ENCODE measurements at regions not wholly inside any gene's neighbourhood (a gene's known extent, or its start where the extent isn't known, plus 50 kb on each side); places are given as distances from the start of the nearest gene placed in this dataset.
A peak's percentile ranks its signal among the peaks of the same experiment; 100 is the strongest.

GRCh38 chr15:47397655-47398054 is 319.6 kb upstream of the SEMA6D start:
- no peak overlapping the region for H3K4me3 ChIP-seq (ENCODE audit: low read depth, low read length)
- no peak overlapping the region for H3K27ac ChIP-seq (ENCODE audit: low read depth, low read length)
- H3K9ac ChIP-seq (ENCODE audit: low read depth, low read length): no peak overlapping the region
- peaks cover 20% of the 10 kb centered on the region for H3K4me1 ChIP-seq (ENCODE audit: control insufficient read depth, insufficient read depth, low read length)
- no peaks in the 10 kb centered on the region for H3K9me3 ChIP-seq (ENCODE audit: control insufficient read depth, insufficient read depth, low read length)
- H3K36me3 ChIP-seq (ENCODE audit: control insufficient read depth, insufficient read depth, low read length): no peaks in the 10 kb centered on the region
- no peaks in the 10 kb centered on the region for H3K27me3 ChIP-seq (ENCODE audit: control insufficient read depth, insufficient read depth, low read length)

GRCh38 chr15:47398132-47398531 is 319.2 kb upstream of the SEMA6D start:
- Histone ChIP-seq H3K9ac (ENCODE audit: low read depth, low read length) (no peak overlapping the region), H3K27ac (ENCODE audit: low read depth, low read length) (no peak overlapping the region), H3K4me3 (ENCODE audit: low read depth, low read length) (no peak overlapping the region), H3K4me1 (ENCODE audit: control insufficient read depth, insufficient read depth, low read length) (peaks cover 19% of the 10 kb centered on the region), H3K36me3 (ENCODE audit: control insufficient read depth, insufficient read depth, low read length) (no peaks in the 10 kb centered on the region), H3K27me3 (ENCODE audit: control insufficient read depth, insufficient read depth, low read length) (no peaks in the 10 kb centered on the region), H3K9me3 (ENCODE audit: control insufficient read depth, insufficient read depth, low read length) (no peaks in the 10 kb centered on the region)

GRCh38 chr15:47398594-47398993 is 318.7 kb upstream of the SEMA6D start:
- Histone ChIP-seq H3K4me1 (ENCODE audit: control insufficient read depth, insufficient read depth, low read length) (peaks cover 14% of the 10 kb centered on the region), H3K27me3 (ENCODE audit: control insufficient read depth, insufficient read depth, low read length) (no peaks in the 10 kb centered on the region), H3K36me3 (ENCODE audit: control insufficient read depth, insufficient read depth, low read length) (no peaks in the 10 kb centered on the region), H3K9ac (ENCODE audit: low read depth, low read length) (no peak overlapping the region), H3K4me3 (ENCODE audit: low read depth, low read length) (no peak overlapping the region), H3K9me3 (ENCODE audit: control insufficient read depth, insufficient read depth, low read length) (no peaks in the 10 kb centered on the region), H3K27ac (ENCODE audit: low read depth, low read length) (no peak overlapping the region)

GRCh38 chr15:47399100-47399499 is 318.2 kb upstream of the SEMA6D start:
- no peak overlapping the region for H3K4me3 ChIP-seq (ENCODE audit: low read depth, low read length)
- H3K9me3 ChIP-seq (ENCODE audit: control insufficient read depth, insufficient read depth, low read length): no peaks in the 10 kb centered on the region
- no peaks in the 10 kb centered on the region for H3K36me3 ChIP-seq (ENCODE audit: control insufficient read depth, insufficient read depth, low read length)
- H3K27me3 ChIP-seq (ENCODE audit: control insufficient read depth, insufficient read depth, low read length): no peaks in the 10 kb centered on the region
- H3K27ac ChIP-seq (ENCODE audit: low read depth, low read length): no peak overlapping the region
- no peak overlapping the region for H3K9ac ChIP-seq (ENCODE audit: low read depth, low read length)
- peaks cover 9% of the 10 kb centered on the region for H3K4me1 ChIP-seq (ENCODE audit: control insufficient read depth, insufficient read depth, low read length)

GRCh38 chr15:47400603-47401002 is 316.7 kb upstream of the SEMA6D start:
- no peaks in the 10 kb centered on the region for H3K27me3 ChIP-seq (ENCODE audit: control insufficient read depth, insufficient read depth, low read length)
- no peaks in the 10 kb centered on the region for H3K36me3 ChIP-seq (ENCODE audit: control insufficient read depth, insufficient read depth, low read length)
- no peak overlapping the region for H3K27ac ChIP-seq (ENCODE audit: low read depth, low read length)
- H3K9ac ChIP-seq (ENCODE audit: low read depth, low read length): no peak overlapping the region
- H3K9me3 ChIP-seq (ENCODE audit: control insufficient read depth, insufficient read depth, low read length): no peaks in the 10 kb centered on the region
- no peak overlapping the region for H3K4me3 ChIP-seq (ENCODE audit: low read depth, low read length)
- peaks cover 8% of the 10 kb centered on the region; the same call in 1 of the 2 replicates for H3K4me1 ChIP-seq (ENCODE audit: control insufficient read depth, insufficient read depth, low read length)

GRCh38 chr15:47401427-47401826 is 315.9 kb upstream of the SEMA6D start:
- Histone ChIP-seq H3K4me1 (ENCODE audit: control insufficient read depth, insufficient read depth, low read length) (peaks cover 14% of the 10 kb centered on the region; the same call in 1 of the 2 replicates), H3K4me3 (ENCODE audit: low read depth, low read length) (no peak overlapping the region), H3K36me3 (ENCODE audit: control insufficient read depth, insufficient read depth, low read length) (no peaks in the 10 kb centered on the region), H3K27ac (ENCODE audit: low read depth, low read length) (no peak overlapping the region), H3K9me3 (ENCODE audit: control insufficient read depth, insufficient read depth, low read length) (no peaks in the 10 kb centered on the region), H3K27me3 (ENCODE audit: control insufficient read depth, insufficient read depth, low read length) (no peaks in the 10 kb centered on the region), H3K9ac (ENCODE audit: low read depth, low read length) (no peak overlapping the region)

- peaks cover 20% of the 10 kb centered on the region for H3K4me1 ChIP-seq (ENCODE audit: control insufficient read depth, insufficient read depth, low read length)
- H3K9ac ChIP-seq (ENCODE audit: low read depth, low read length): no peak overlapping the region
- no peaks in the 10 kb centered on the region for H3K9me3 ChIP-seq (ENCODE audit: control insufficient read depth, insufficient read depth, low read length)
- H3K4me3 ChIP-seq (ENCODE audit: low read depth, low read length): no peak overlapping the region
- no peak overlapping the region for H3K27ac ChIP-seq (ENCODE audit: low read depth, low read length)
- no peaks in the 10 kb centered on the region for H3K36me3 ChIP-seq (ENCODE audit: control insufficient read depth, insufficient read depth, low read length)
- H3K27me3 ChIP-seq (ENCODE audit: control insufficient read depth, insufficient read depth, low read length): no peaks in the 10 kb centered on the region
Observed at GRCh38 chr15:47402829-47403228, 314.5 kb upstream of the SEMA6D start.

GRCh38 chr15:47404877-47405276 is 312.4 kb upstream of the SEMA6D start:
- no peaks in the 10 kb centered on the region for H3K36me3 ChIP-seq (ENCODE audit: control insufficient read depth, insufficient read depth, low read length)
- peaks cover 24% of the 10 kb centered on the region for H3K4me1 ChIP-seq (ENCODE audit: control insufficient read depth, insufficient read depth, low read length)
- no peak overlapping the region for H3K27ac ChIP-seq (ENCODE audit: low read depth, low read length)
- H3K4me3 ChIP-seq (ENCODE audit: low read depth, low read length): no peak overlapping the region
- no peak overlapping the region for H3K9ac ChIP-seq (ENCODE audit: low read depth, low read length)
- no peaks in the 10 kb centered on the region for H3K9me3 ChIP-seq (ENCODE audit: control insufficient read depth, insufficient read depth, low read length)
- no peaks in the 10 kb centered on the region for H3K27me3 ChIP-seq (ENCODE audit: control insufficient read depth, insufficient read depth, low read length)

- H3K27me3 ChIP-seq (ENCODE audit: control insufficient read depth, insufficient read depth, low read length): no peaks in the 10 kb centered on the region
- H3K4me1 ChIP-seq (ENCODE audit: control insufficient read depth, insufficient read depth, low read length): peaks cover 24% of the 10 kb centered on the region
- no peaks in the 10 kb centered on the region for H3K36me3 ChIP-seq (ENCODE audit: control insufficient read depth, insufficient read depth, low read length)
- H3K27ac ChIP-seq (ENCODE audit: low read depth, low read length): peak overlapping the region; percentile 9
- no peak overlapping the region for H3K9ac ChIP-seq (ENCODE audit: low read depth, low read length)
- no peak overlapping the region for H3K4me3 ChIP-seq (ENCODE audit: low read depth, low read length)
- no peaks in the 10 kb centered on the region for H3K9me3 ChIP-seq (ENCODE audit: control insufficient read depth, insufficient read depth, low read length)
Observed at GRCh38 chr15:47405365-47406162, 311.7 kb upstream of the SEMA6D start.

- Histone ChIP-seq H3K9me3 (ENCODE audit: control insufficient read depth, insufficient read depth, low read length) (no peaks in the 10 kb centered on the region), H3K27ac (ENCODE audit: low read depth, low read length) (no peak overlapping the region), H3K36me3 (ENCODE audit: control insufficient read depth, insufficient read depth, low read length) (no peaks in the 10 kb centered on the region), H3K27me3 (ENCODE audit: control insufficient read depth, insufficient read depth, low read length) (no peaks in the 10 kb centered on the region), H3K4me3 (ENCODE audit: low read depth, low read length) (no peak overlapping the region), H3K9ac (ENCODE audit: low read depth, low read length) (no peak overlapping the region), H3K4me1 (ENCODE audit: control insufficient read depth, insufficient read depth, low read length) (peaks cover 24% of the 10 kb centered on the region)
Observed at GRCh38 chr15:47407692-47408091, 309.6 kb upstream of the SEMA6D start.

GRCh38 chr15:47409038-47409437 is 308.3 kb upstream of the SEMA6D start:
- Histone ChIP-seq H3K27ac (ENCODE audit: low read depth, low read length) (no peak overlapping the region), H3K9me3 (ENCODE audit: control insufficient read depth, insufficient read depth, low read length) (no peaks in the 10 kb centered on the region), H3K4me3 (ENCODE audit: low read depth, low read length) (no peak overlapping the region), H3K36me3 (ENCODE audit: control insufficient read depth, insufficient read depth, low read length) (no peaks in the 10 kb centered on the region), H3K27me3 (ENCODE audit: control insufficient read depth, insufficient read depth, low read length) (no peaks in the 10 kb centered on the region), H3K9ac (ENCODE audit: low read depth, low read length) (no peak overlapping the region), H3K4me1 (ENCODE audit: control insufficient read depth, insufficient read depth, low read length) (peaks cover 24% of the 10 kb centered on the region)
